H9 (cell line): ENCODE measurements at regions not wholly inside any gene's neighbourhood (a gene's known extent, or its start where the extent isn't known, plus 50 kb on each side); places are given as distances from the start of the nearest gene placed in this dataset.

ENCODE experiments used
- DNase-seq: peaks from one replicate; pipeline ENCODE4 v3.0.0-alpha.2; 2017
- H2AFZ ChIP-seq: one replicate; pipeline ENCODE4 v1.6.1; 2013; ENCODE audit warnings: mild to moderate bottlenecking, low read length, control low read depth, moderate library complexity
- H2AK5ac ChIP-seq: 2 replicates; pipeline ENCODE4 v1.6.1; 2013; ENCODE audit warnings: low read length, control low read depth, mixed read lengths; ENCODE audit not compliant: insufficient read length
- H2BK120ac ChIP-seq: one replicate; pipeline ENCODE4 v1.6.1; 2013; ENCODE audit warnings: low read depth, mild to moderate bottlenecking, low read length, control low read depth, inconsistent platforms; ENCODE audit not compliant: poor library complexity, severe bottlenecking
- H2BK12ac ChIP-seq: 2 replicates; pipeline ENCODE4 v1.6.1; 2013; ENCODE audit warnings: low read length, control low read depth, mixed read lengths, low read depth; ENCODE audit not compliant: insufficient read length
- H2BK15ac ChIP-seq: 2 replicates; pipeline ENCODE4 v1.6.1; 2013; ENCODE audit warnings: low read depth, low read length, control low read depth
- H2BK20ac ChIP-seq: one replicate; pipeline ENCODE4 v1.6.1; 2013; ENCODE audit warnings: low read depth, mild to moderate bottlenecking, low read length, control low read depth, inconsistent platforms; ENCODE audit not compliant: poor library complexity, severe bottlenecking
- H2BK5ac ChIP-seq: 2 replicates; pipeline ENCODE4 v1.6.1; 2013; ENCODE audit warnings: low read length, control low read depth, mixed read lengths; ENCODE audit not compliant: insufficient read length
- H3K14ac ChIP-seq: 2 replicates; pipeline ENCODE4 v1.6.1; 2013; ENCODE audit warnings: low read length, control low read depth; ENCODE audit not compliant: insufficient read depth
- H3K18ac ChIP-seq: 2 replicates; pipeline ENCODE4 v1.6.1; 2013; ENCODE audit warnings: low read depth, mild to moderate bottlenecking, mixed read lengths, low read length, control low read depth; ENCODE audit not compliant: insufficient read length
- H3K23ac ChIP-seq: 2 replicates; pipeline ENCODE4 v1.6.1; 2013; ENCODE audit warnings: low read length, control low read depth, mixed read lengths, low read depth; ENCODE audit not compliant: insufficient read length
- H3K23me2 ChIP-seq: 2 replicates; pipeline ENCODE4 v1.6.1; 2013; ENCODE audit warnings: low read depth, mild to moderate bottlenecking, mixed read lengths, low read length, control low read depth; ENCODE audit not compliant: insufficient read length, poor library complexity, severe bottlenecking
- H3K27ac ChIP-seq: 2 replicates; pipeline ENCODE4 v1.5.1; 2013; ENCODE audit warnings: low read length, control low read depth, mixed read lengths, low read depth; ENCODE audit not compliant: insufficient read length
- H3K27me3 ChIP-seq: 2 replicates; pipeline ENCODE4 v1.6.1; 2013; ENCODE audit warnings: low read length, control low read depth, inconsistent platforms; ENCODE audit not compliant: insufficient read depth
- H3K4ac ChIP-seq: 2 replicates; pipeline ENCODE4 v1.6.1; 2013; ENCODE audit warnings: low read depth, mild to moderate bottlenecking, control low read depth, inconsistent platforms, low read length, moderate library complexity
- H3K4me1 ChIP-seq: 2 replicates; pipeline ENCODE4 v1.6.1; 2013; ENCODE audit warnings: low read length, control low read depth, inconsistent platforms; ENCODE audit not compliant: insufficient read depth
- H3K4me2 ChIP-seq: 2 replicates; pipeline ENCODE4 v1.6.1; 2013; ENCODE audit warnings: low read length, control low read depth, mixed read lengths; ENCODE audit not compliant: insufficient read length, insufficient read depth
- H3K56ac ChIP-seq: 2 replicates; pipeline ENCODE4 v1.6.1; 2013; ENCODE audit warnings: low read depth, mild to moderate bottlenecking, mixed read lengths, low read length, control low read depth; ENCODE audit not compliant: insufficient read length
- H3K79me1 ChIP-seq: 2 replicates; pipeline ENCODE4 v1.6.1; 2013; ENCODE audit warnings: low read depth, mild to moderate bottlenecking, moderate library complexity, low read length, control low read depth, inconsistent platforms; ENCODE audit not compliant: insufficient read depth, poor library complexity, severe bottlenecking
- H3K79me2 ChIP-seq: 2 replicates; pipeline ENCODE4 v1.6.1; 2013; ENCODE audit warnings: low read length, control low read depth, inconsistent platforms; ENCODE audit not compliant: insufficient read depth
- H3K9ac ChIP-seq: 2 replicates; pipeline ENCODE4 v1.6.1; 2013; ENCODE audit warnings: low read length, control low read depth, mixed read lengths; ENCODE audit not compliant: insufficient read length; ENCODE audit errors: extremely low read depth
- H3K9me3 ChIP-seq: one replicate; pipeline ENCODE4 v1.6.1; 2013; ENCODE audit warnings: low read depth, low read length, inconsistent platforms; ENCODE audit not compliant: control insufficient read depth
- H3T11ph ChIP-seq: one replicate; pipeline ENCODE4 v1.6.1; 2013; ENCODE audit warnings: mild to moderate bottlenecking, low read length, control low read depth, inconsistent platforms
- H4K20me1 ChIP-seq: one replicate; pipeline ENCODE4 v1.6.1; 2013; ENCODE audit not compliant: control insufficient read depth, insufficient read length, insufficient read depth
- H4K5ac ChIP-seq: 2 replicates; pipeline ENCODE4 v1.6.1; 2013; ENCODE audit warnings: low read depth, mild to moderate bottlenecking, mixed read lengths, low read length, control low read depth; ENCODE audit not compliant: insufficient read length
- H4K8ac ChIP-seq: replicated peaks from 2 replicates; pipeline ENCODE4 v1.6.1; 2013; ENCODE audit warnings: low read length, control low read depth, mixed read lengths, low read depth; ENCODE audit not compliant: insufficient read length
- H4K91ac ChIP-seq: 2 replicates; pipeline ENCODE4 v1.6.1; 2013; ENCODE audit warnings: low read depth, mild to moderate bottlenecking, moderate library complexity, mixed read lengths, low read length, control low read depth; ENCODE audit not compliant: insufficient read length
- H3K27ac Mint-ChIP-seq, 3 experiments: 2 replicates in 2 of 3; 3 replicates in 1 of 3; pipeline ENCODE4 v1.8.0; 2020 to 2021; ENCODE audit warnings: mixed read lengths in 3 of 3, mild to moderate bottlenecking in 1 of 3, moderate library complexity in 1 of 3
- H3K27me3 Mint-ChIP-seq: 2 replicates; pipeline ENCODE4 v1.8.0; 2021; ENCODE audit warnings: low read depth, mild to moderate bottlenecking, moderate library complexity, mixed read lengths
- H3K36me3 Mint-ChIP-seq, 3 experiments: 2 replicates in 2 of 3; 3 replicates in 1 of 3; pipeline ENCODE4 v1.8.0; 2020 to 2021; ENCODE audit warnings: low read depth in 3 of 3, mixed read lengths in 3 of 3; ENCODE audit not compliant: insufficient read depth in 1 of 3
- H3K4me1 Mint-ChIP-seq, 2 experiments: 2 replicates each; pipeline ENCODE4 v1.8.0; 2020; ENCODE audit warnings: mixed read lengths in 2 of 2
- H3K4me3 Mint-ChIP-seq, 2 experiments: 2 replicates in 1 of 2; 3 replicates in 1 of 2; pipeline ENCODE4 v1.8.0; 2020 to 2021; ENCODE audit warnings: mild to moderate bottlenecking in 2 of 2, mixed read lengths in 2 of 2, moderate library complexity in 1 of 2
- H3K9me3 Mint-ChIP-seq, 2 experiments: 2 replicates in 1 of 2; 3 replicates in 1 of 2; pipeline ENCODE4 v1.8.0; 2020; ENCODE audit warnings: mild to moderate bottlenecking in 2 of 2, mixed read lengths in 2 of 2, moderate library complexity in 1 of 2
- WGBS: extraction: QIAGEN DNeasy Blood & Tissue Kit; methylation state at CpG from one replicate; pipeline ENCODE4 v1.1.7; 2013; ENCODE audit warnings: missing lambda C conversion rate, low lambda C conversion rate, mixed read lengths; ENCODE audit not compliant: insufficient read length; ENCODE audit errors: extremely low coverage; 5-methylcytosine and 5-hydroxymethylcytosine counted together
- TF ChIP-seq, protein P1 (sequence below): fragments of 200-600 bp; sonication (generic); conservative IDR thresholded peaks from 3 replicates; pipeline ENCODE4 v1.8.0; 2021; ENCODE audit warnings: antibody characterized with exemption, mild to moderate bottlenecking

GRCh38 chr6:4336778-4337442, 201.5 kb upstream of the ECI2 start:
- H3K4me2 ChIP-seq, result no peak overlapping the region
- no peak overlapping the region for H2BK20ac ChIP-seq
- TF ChIP-seq, protein P1, sequence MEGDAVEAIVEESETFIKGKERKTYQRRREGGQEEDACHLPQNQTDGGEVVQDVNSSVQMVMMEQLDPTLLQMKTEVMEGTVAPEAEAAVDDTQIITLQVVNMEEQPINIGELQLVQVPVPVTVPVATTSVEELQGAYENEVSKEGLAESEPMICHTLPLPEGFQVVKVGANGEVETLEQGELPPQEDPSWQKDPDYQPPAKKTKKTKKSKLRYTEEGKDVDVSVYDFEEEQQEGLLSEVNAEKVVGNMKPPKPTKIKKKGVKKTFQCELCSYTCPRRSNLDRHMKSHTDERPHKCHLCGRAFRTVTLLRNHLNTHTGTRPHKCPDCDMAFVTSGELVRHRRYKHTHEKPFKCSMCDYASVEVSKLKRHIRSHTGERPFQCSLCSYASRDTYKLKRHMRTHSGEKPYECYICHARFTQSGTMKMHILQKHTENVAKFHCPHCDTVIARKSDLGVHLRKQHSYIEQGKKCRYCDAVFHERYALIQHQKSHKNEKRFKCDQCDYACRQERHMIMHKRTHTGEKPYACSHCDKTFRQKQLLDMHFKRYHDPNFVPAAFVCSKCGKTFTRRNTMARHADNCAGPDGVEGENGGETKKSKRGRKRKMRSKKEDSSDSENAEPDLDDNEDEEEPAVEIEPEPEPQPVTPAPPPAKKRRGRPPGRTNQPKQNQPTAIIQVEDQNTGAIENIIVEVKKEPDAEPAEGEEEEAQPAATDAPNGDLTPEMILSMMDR, result no peak
- no peaks in the 10 kb centered on the region for H4K20me1 ChIP-seq
- H3K79me2 ChIP-seq, result no peaks in the 10 kb centered on the region
- Mint-ChIP-seq H3K4me1 (peaks cover 9 to 16% of the 10 kb centered on the region in 2 experiments), H3K27ac (no peak overlapping the region), H3K4me3 (no peak overlapping the region), H3K36me3 (no peaks in the 10 kb centered on the region; a peak in 3 of 7 replicates), H3K27me3 (peaks cover 7% of the 10 kb centered on the region), H3K9me3 (peaks cover 0 to 7% of the 10 kb centered on the region in 2 experiments; a peak in 2 of 5 replicates)
- H4K91ac ChIP-seq, result no peak overlapping the region
- H3K4ac ChIP-seq, result no peak overlapping the region
- WGBS, result no CpG with 5 or more reads among the region's 8 CpGs
- no peaks in the 10 kb centered on the region for H3K4me1 ChIP-seq
- no peak overlapping the region for H2AFZ ChIP-seq
- no peak overlapping the region for H3T11ph ChIP-seq
- no peak overlapping the region for H3K14ac ChIP-seq
- H3K56ac ChIP-seq, result no peak overlapping the region
- no peak overlapping the region for H2BK12ac ChIP-seq
- no peaks in the 10 kb centered on the region for H3K23me2 ChIP-seq
- H2BK5ac ChIP-seq, result no peak overlapping the region
- no peaks in the 10 kb centered on the region for H3K9me3 ChIP-seq
- H2AK5ac ChIP-seq, result no peak overlapping the region
- H4K8ac ChIP-seq, result no peak overlapping the region
- no peak for DNase-seq
- H3K9ac ChIP-seq, result no peak overlapping the region
- H3K79me1 ChIP-seq, result no peaks in the 10 kb centered on the region
- no peak overlapping the region for H2BK120ac ChIP-seq
- no peak overlapping the region for H4K5ac ChIP-seq
- no peak overlapping the region for H3K27ac ChIP-seq
- H3K27me3 ChIP-seq, result no peaks in the 10 kb centered on the region
- no peak overlapping the region for H3K23ac ChIP-seq
- H3K18ac ChIP-seq, result no peak overlapping the region
- no peak overlapping the region for H2BK15ac ChIP-seq
